Mesendoderm (in vitro differentiated cells): ENCODE measurements at regions not wholly inside any gene's neighbourhood (a gene's known extent, or its start where the extent isn't known, plus 50 kb on each side); places are given as distances from the start of the nearest gene placed in this dataset.

Experiments used
- DNase-seq: peaks from one replicate; pipeline ENCODE4 v3.0.0; 2013
- H2AK5ac ChIP-seq: 2 replicates; pipeline ENCODE4 v1.6.1; 2013; ENCODE audit warnings: low read length, inconsistent platforms
- H2BK120ac ChIP-seq: 2 replicates; pipeline ENCODE4 v1.6.1; 2013; ENCODE audit warnings: low read depth, mild to moderate bottlenecking, low read length, moderate library complexity, mixed read lengths
- H2BK15ac ChIP-seq: replicated peaks from 2 replicates; pipeline ENCODE4 v1.6.1; 2013; ENCODE audit warnings: low read depth, mild to moderate bottlenecking, moderate library complexity
- H2BK5ac ChIP-seq: 2 replicates; pipeline ENCODE4 v1.6.1; 2013; ENCODE audit warnings: low read length, inconsistent platforms
- H3K18ac ChIP-seq: 2 replicates; pipeline ENCODE4 v1.6.1; 2013; ENCODE audit warnings: mild to moderate bottlenecking, low read length, mixed read lengths
- H3K23ac ChIP-seq: one replicate; pipeline ENCODE4 v1.6.1; 2013; ENCODE audit warnings: low read length
- H3K27ac ChIP-seq: 2 replicates; pipeline ENCODE4 v1.5.1; 2013; ENCODE audit warnings: low read depth, mild to moderate bottlenecking, inconsistent platforms, low read length, moderate library complexity
- H3K27me3 ChIP-seq: 2 replicates; pipeline ENCODE4 v1.6.1; 2013; ENCODE audit warnings: low read length, control low read depth, mild to moderate bottlenecking, inconsistent platforms; ENCODE audit not compliant: insufficient read depth, poor library complexity
- H3K36me3 ChIP-seq: 2 replicates; pipeline ENCODE4 v1.6.1; 2013; ENCODE audit warnings: low read length, inconsistent platforms; ENCODE audit not compliant: control insufficient read depth, insufficient read depth
- H3K4ac ChIP-seq: one replicate; pipeline ENCODE4 v1.6.1; 2013; ENCODE audit warnings: low read depth, mild to moderate bottlenecking, low read length, moderate library complexity
- H3K4me1 ChIP-seq: 2 replicates; pipeline ENCODE4 v1.6.1; 2013; ENCODE audit warnings: low read depth, low read length, inconsistent platforms; ENCODE audit not compliant: control insufficient read depth
- H3K4me2 ChIP-seq: 2 replicates; pipeline ENCODE4 v1.6.1; 2013; ENCODE audit warnings: low read length
- H3K4me3 ChIP-seq: 2 replicates; pipeline ENCODE4 v1.5.1; 2013; ENCODE audit warnings: mild to moderate bottlenecking, low read length
- H3K56ac ChIP-seq: one replicate; pipeline ENCODE4 v1.6.1; 2013; ENCODE audit warnings: low read length
- H3K79me1 ChIP-seq: 2 replicates; pipeline ENCODE4 v1.6.1; 2013; ENCODE audit warnings: low read length, inconsistent platforms
- H3K79me2 ChIP-seq: 2 replicates; pipeline ENCODE4 v1.6.1; 2013; ENCODE audit warnings: mild to moderate bottlenecking, low read length; ENCODE audit not compliant: control insufficient read depth, insufficient read depth
- H3K9ac ChIP-seq: 2 replicates; pipeline ENCODE4 v1.6.1; 2013; ENCODE audit warnings: low read length, inconsistent platforms
- H4K5ac ChIP-seq: one replicate; pipeline ENCODE4 v1.6.1; 2013; ENCODE audit warnings: low read length
- H4K8ac ChIP-seq: one replicate; pipeline ENCODE4 v1.6.1; 2013; ENCODE audit warnings: low read depth, mild to moderate bottlenecking, control low read depth, low read length, moderate library complexity
- WGBS: extraction: QIAGEN DNeasy Blood & Tissue Kit; methylation state at CpG from one replicate; pipeline ENCODE4 v1.1.7; 2013; ENCODE audit warnings: low lambda C conversion rate, missing lambda C conversion rate; ENCODE audit not compliant: insufficient coverage; ENCODE audit errors: extremely low coverage; 5-methylcytosine and 5-hydroxymethylcytosine counted together

GRCh38 chr22:49137206-49137840, 690.4 kb downstream of the BRD1 start:
- no peak overlapping the region for H2AK5ac ChIP-seq
- no peaks in the 10 kb centered on the region for H3K79me2 ChIP-seq
- H4K8ac ChIP-seq = no peak overlapping the region
- H3K4me3 ChIP-seq = no peak overlapping the region
- H2BK5ac ChIP-seq = no peak overlapping the region
- no peak overlapping the region for H2BK120ac ChIP-seq
- no peaks in the 10 kb centered on the region for H3K36me3 ChIP-seq
- no peak overlapping the region for H3K23ac ChIP-seq
- H3K27ac ChIP-seq = no peak overlapping the region
- H3K27me3 ChIP-seq = no peaks in the 10 kb centered on the region
- no peak overlapping the region for H4K5ac ChIP-seq
- no CpG with 5 or more reads among the region's 7 CpGs for WGBS
- no peaks in the 10 kb centered on the region for H3K79me1 ChIP-seq
- no peak for DNase-seq
- H3K18ac ChIP-seq = no peak overlapping the region
- no peak overlapping the region for H2BK15ac ChIP-seq
- no peaks in the 10 kb centered on the region for H3K4me1 ChIP-seq
- no peak overlapping the region for H3K4me2 ChIP-seq
- H3K56ac ChIP-seq = no peak overlapping the region
- H3K9ac ChIP-seq = no peak overlapping the region
- no peak overlapping the region for H3K4ac ChIP-seq

GRCh38 chr22:49136816-49137180, 690.9 kb downstream of the BRD1 start:
- WGBS = no CpG with 5 or more reads among the region's 9 CpGs
- Histone ChIP-seq H2AK5ac (no peak overlapping the region), H3K56ac (no peak overlapping the region), H3K27ac (no peak overlapping the region), H3K79me1 (no peaks in the 10 kb centered on the region), H3K4me1 (no peaks in the 10 kb centered on the region), H3K23ac (no peak overlapping the region), H3K27me3 (no peaks in the 10 kb centered on the region), H3K4me2 (no peak overlapping the region), H4K5ac (no peak overlapping the region), H2BK5ac (no peak overlapping the region), H3K4ac (no peak overlapping the region), H4K8ac (no peak overlapping the region), H2BK120ac (no peak overlapping the region), H3K36me3 (no peaks in the 10 kb centered on the region), H3K18ac (no peak overlapping the region), H3K4me3 (no peak overlapping the region), H3K9ac (no peak overlapping the region), H3K79me2 (no peaks in the 10 kb centered on the region), H2BK15ac (no peak overlapping the region)
- no peak for DNase-seq

GRCh38 chr22:49136041-49136815, 691.4 kb downstream of the BRD1 start:
- no peak overlapping the region for H2BK5ac ChIP-seq

GRCh38 chr22:49134076-49134475, 693.6 kb downstream of the BRD1 start:
- Histone ChIP-seq H3K4me2 (no peak overlapping the region), H3K18ac (no peak overlapping the region), H4K8ac (no peak overlapping the region), H4K5ac (no peak overlapping the region), H2BK15ac (no peak overlapping the region), H3K4me3 (no peak overlapping the region), H3K56ac (no peak overlapping the region), H3K23ac (no peak overlapping the region), H3K79me1 (no peaks in the 10 kb centered on the region), H3K27ac (no peak overlapping the region), H2AK5ac (no peak overlapping the region), H3K79me2 (no peaks in the 10 kb centered on the region), H2BK5ac (no peak overlapping the region), H3K27me3 (no peaks in the 10 kb centered on the region), H2BK120ac (no peak overlapping the region), H3K4me1 (no peaks in the 10 kb centered on the region), H3K4ac (no peak overlapping the region), H3K36me3 (no peaks in the 10 kb centered on the region), H3K9ac (no peak overlapping the region)
- no peak for DNase-seq
- WGBS = no CpG with 5 or more reads among the region's 13 CpGs

More at GRCh38 chr22:49136041-49136815, 691.4 kb downstream of the BRD1 start:
- Histone ChIP-seq H3K4me3 (no peak overlapping the region), H4K8ac (no peak overlapping the region), H3K56ac (no peak overlapping the region), H3K79me1 (no peaks in the 10 kb centered on the region), H3K79me2 (no peaks in the 10 kb centered on the region), H2AK5ac (no peak overlapping the region), H3K27ac (no peak overlapping the region), H4K5ac (no peak overlapping the region), H3K4me2 (no peak overlapping the region), H2BK15ac (no peak overlapping the region), H3K23ac (no peak overlapping the region), H2BK120ac (no peak overlapping the region), H3K4ac (no peak overlapping the region), H3K18ac (no peak overlapping the region), H3K36me3 (no peaks in the 10 kb centered on the region), H3K9ac (no peak overlapping the region), H3K4me1 (no peaks in the 10 kb centered on the region), H3K27me3 (no peaks in the 10 kb centered on the region)
- no peak for DNase-seq
- no CpG with 5 or more reads among the region's 25 CpGs for WGBS

- Histone ChIP-seq H3K9ac (no peak overlapping the region), H2BK15ac (no peak overlapping the region), H2AK5ac (no peak overlapping the region), H3K36me3 (no peaks in the 10 kb centered on the region), H3K27ac (no peak overlapping the region), H3K4me3 (no peak overlapping the region), H3K27me3 (no peaks in the 10 kb centered on the region), H3K4me1 (no peaks in the 10 kb centered on the region), H2BK120ac (no peak overlapping the region), H3K56ac (no peak overlapping the region), H3K79me2 (no peaks in the 10 kb centered on the region), H2BK5ac (no peak overlapping the region), H3K4me2 (no peak overlapping the region), H3K18ac (no peak overlapping the region), H3K4ac (no peak overlapping the region), H4K5ac (no peak overlapping the region), H3K79me1 (no peaks in the 10 kb centered on the region), H3K23ac (no peak overlapping the region), H4K8ac (no peak overlapping the region)
- WGBS = no CpG with 5 or more reads among the region's 5 CpGs
- no peak for DNase-seq
Observed at GRCh38 chr22:49133541-49133940, 694.1 kb downstream of the BRD1 start.
